UCSD-AML1 (cell line): ENCODE measurements at regions not wholly inside any gene's neighbourhood (a gene's known extent, or its start where the extent isn't known, plus 50 kb on each side); places are given as distances from the start of the nearest gene placed in this dataset.
"Not testable (repeated sequence)": the region's sequence is repeated elsewhere in the genome, so short reads cannot be mapped to it uniquely, and the experiment has no call there.

Experiments used
- DNase-seq: peaks from one replicate; lab custom pipeline; 2025; ENCODE audit not compliant: unreplicated experiment; lab: John Stamatoyannopoulos, UW

- DNase-seq, result not testable (repeated sequence)
Measured at GRCh38 chr2:87453965-87454364, 293.9 kb upstream of the PLGLB2 start.

- DNase-seq, result not testable (repeated sequence)
Measured at GRCh38 chr2:87454421-87454820, 293.5 kb upstream of the PLGLB2 start.

GRCh38 chr2:87455209-87455853, 292.6 kb upstream of the PLGLB2 start:
- not testable (repeated sequence) for DNase-seq

GRCh38 chr2:87455854-87456249, 292.0 kb upstream of the PLGLB2 start:
- not testable (repeated sequence) for DNase-seq

- not testable (repeated sequence) for DNase-seq
Measured at GRCh38 chr2:87456477-87457128, 291.3 kb upstream of the PLGLB2 start.

- DNase-seq, result not testable (repeated sequence)
Measured at GRCh38 chr2:87457129-87457499, 290.8 kb upstream of the PLGLB2 start.

- not testable (repeated sequence) for DNase-seq
Measured at GRCh38 chr2:87458938-87459337, 288.9 kb upstream of the PLGLB2 start.

- DNase-seq, result not testable (repeated sequence)
Measured at GRCh38 chr2:87460104-87460503, 287.8 kb upstream of the PLGLB2 start.

GRCh38 chr2:87460662-87461061, 287.2 kb upstream of the PLGLB2 start:
- not testable (repeated sequence) for DNase-seq

GRCh38 chr2:87461671-87462070, 286.2 kb upstream of the PLGLB2 start:
- not testable (repeated sequence) for DNase-seq

- not testable (repeated sequence) for DNase-seq
Measured at GRCh38 chr2:87464219-87464618, 283.7 kb upstream of the PLGLB2 start.

- not testable (repeated sequence) for DNase-seq
Measured at GRCh38 chr2:87465730-87466129, 282.2 kb upstream of the PLGLB2 start.

GRCh38 chr2:87466591-87467120, 281.2 kb upstream of the PLGLB2 start:
- not testable (repeated sequence) for DNase-seq

GRCh38 chr2:87468429-87468981, 279.4 kb upstream of the PLGLB2 start:
- DNase-seq, result not testable (repeated sequence)

GRCh38 chr2:87469180-87470151, 278.4 kb upstream of the PLGLB2 start:
- not testable (repeated sequence) for DNase-seq

- not testable (repeated sequence) for DNase-seq
Measured at GRCh38 chr2:87470381-87471380, 277.2 kb upstream of the PLGLB2 start.

GRCh38 chr2:87471478-87471877, 276.4 kb upstream of the PLGLB2 start:
- not testable (repeated sequence) for DNase-seq

GRCh38 chr2:87476223-87476872, 271.5 kb upstream of the PLGLB2 start:
- not testable (repeated sequence) for DNase-seq

GRCh38 chr2:87476936-87477335, 271.0 kb upstream of the PLGLB2 start:
- not testable (repeated sequence) for DNase-seq
